ENCODE measurements at regions not wholly inside any gene's neighbourhood (a gene's known extent, or its start where the extent isn't known, plus 50 kb on each side); places are given as distances from the start of the nearest gene placed in this dataset.

- DNase-seq: no peak
These were observed 151.5 kb upstream of the LRFN2 start for GRCh38 chr6:40738551-40739193.

- DNase-seq: no peak
These were observed 148.4 kb upstream of the LRFN2 start for GRCh38 chr6:40735521-40735920.

- DNase-seq: no peak
These were observed 148.0 kb upstream of the LRFN2 start for GRCh38 chr6:40735121-40735520.

- DNase-seq: no peak
These were observed 147.4 kb upstream of the LRFN2 start for GRCh38 chr6:40734607-40735006.

GRCh38 chr6:40733770-40734396 lies 146.7 kb upstream of the LRFN2 start:
- no peak for DNase-seq

GRCh38 chr6:40733290-40733689 lies 146.1 kb upstream of the LRFN2 start:
- DNase-seq: no peak

- DNase-seq: no peak
These were observed 145.7 kb upstream of the LRFN2 start for GRCh38 chr6:40732878-40733277.

GRCh38 chr6:40728643-40729042 lies 141.5 kb upstream of the LRFN2 start:
- DNase-seq: no peak

GRCh38 chr6:40727271-40727670 lies 140.1 kb upstream of the LRFN2 start:
- DNase-seq: no peak

- no peak for DNase-seq
These were observed 139.7 kb upstream of the LRFN2 start for GRCh38 chr6:40726853-40727252.

- DNase-seq: no peak
These were observed 138.2 kb upstream of the LRFN2 start for GRCh38 chr6:40725390-40725789.

GRCh38 chr6:40724886-40725285 lies 137.7 kb upstream of the LRFN2 start:
- DNase-seq: no peak

- DNase-seq: no peak
These were observed 136.8 kb upstream of the LRFN2 start for GRCh38 chr6:40723967-40724366.

GRCh38 chr6:40722553-40723258 lies 135.5 kb upstream of the LRFN2 start:
- no peak for DNase-seq

- no peak for DNase-seq
These were observed 134.9 kb upstream of the LRFN2 start for GRCh38 chr6:40722091-40722490.

GRCh38 chr6:40721271-40721952 lies 134.2 kb upstream of the LRFN2 start:
- peak; percentile 43 for DNase-seq

GRCh38 chr6:40720375-40720748 lies 133.2 kb upstream of the LRFN2 start:
- no peak for DNase-seq

- peak; percentile 37 for DNase-seq
These were observed 132.7 kb upstream of the LRFN2 start for GRCh38 chr6:40719671-40720374.

- DNase-seq: no peak
These were observed 131.2 kb upstream of the LRFN2 start for GRCh38 chr6:40718401-40718800.

GRCh38 chr6:40717411-40718057 lies 130.4 kb upstream of the LRFN2 start:
- DNase-seq: no peak

GRCh38 chr6:40715570-40716403 lies 128.6 kb upstream of the LRFN2 start:
- peak; percentile 62 for DNase-seq
